CD8-positive, alpha-beta memory T cell (primary cell): ENCODE measurements at regions not wholly inside any gene's neighbourhood (a gene's known extent, or its start where the extent isn't known, plus 50 kb on each side); places are given as distances from the start of the nearest gene placed in this dataset.

Experiments
- CTCF ChIA-PET: fragments of 350-600 bp; sonication (Branson Sonifier 250); formaldehyde crosslinking; loops from one replicate; lab custom pipeline; 2021; ENCODE audit warnings: antibody characterized with exemption; lab: Charles Lee
- POLR2A ChIA-PET: fragments of 350-600 bp; sonication (Branson Sonifier 250); formaldehyde crosslinking; loops from one replicate; lab custom pipeline; 2021; ENCODE audit warnings: antibody characterized with exemption; lab: Charles Lee
- DNase-seq, 5 donors: peaks; one replicate each; pipeline versions ENCODE4 v3.0.0 to v3.0.0-alpha.2; 2020 to 2022; ENCODE audit warnings: mixed read lengths in 1 of 5
- H3K27ac ChIP-seq: one replicate; pipeline ENCODE4 v1.7.0; 2013; ENCODE audit warnings: low read depth, mild to moderate bottlenecking, low read length, moderate library complexity
- H3K27me3 ChIP-seq: 2 replicates; pipeline ENCODE4 v1.7.0; 2013; ENCODE audit warnings: low read length, mild to moderate bottlenecking; ENCODE audit not compliant: insufficient read depth, poor library complexity, severe bottlenecking
- H3K36me3 ChIP-seq: 2 replicates; pipeline ENCODE4 v1.7.0; 2013; ENCODE audit warnings: mild to moderate bottlenecking, low read length, moderate library complexity; ENCODE audit not compliant: insufficient read depth
- H3K4me1 ChIP-seq: 2 replicates; pipeline ENCODE4 v1.7.0; 2013; ENCODE audit warnings: mild to moderate bottlenecking, low read length, moderate library complexity; ENCODE audit not compliant: insufficient read depth
- H3K4me3 ChIP-seq: 2 replicates; pipeline ENCODE4 v1.7.0; 2013; ENCODE audit warnings: mild to moderate bottlenecking, low read length
- H3K9me3 ChIP-seq: 2 replicates; pipeline ENCODE4 v1.7.0; 2013; ENCODE audit warnings: mild to moderate bottlenecking, low read length
- H3K27ac Mint-ChIP-seq, 8 donors: one replicate each; pipeline ENCODE4 v1.8.0; 2020 to 2021; ENCODE audit warnings: mixed read lengths in 8 of 8, mild to moderate bottlenecking in 6 of 8, inconsistent platforms in 3 of 8, moderate library complexity in 3 of 8
- H3K27me3 Mint-ChIP-seq, 2 donors: one replicate each; pipeline ENCODE4 v1.8.0; 2020 to 2021; ENCODE audit warnings: mixed read lengths in 2 of 2, mild to moderate bottlenecking in 1 of 2, moderate library complexity in 1 of 2
- H3K36me3 Mint-ChIP-seq, 3 donors: one replicate each; pipeline ENCODE4 v1.8.0; 2020 to 2021; ENCODE audit warnings: mixed read lengths in 3 of 3, inconsistent platforms in 1 of 3, mild to moderate bottlenecking in 1 of 3
- H3K4me1 Mint-ChIP-seq, 3 donors: one replicate each; pipeline ENCODE4 v1.8.0; 2020 to 2021; ENCODE audit warnings: mixed read lengths in 3 of 3, inconsistent platforms in 1 of 3, mild to moderate bottlenecking in 1 of 3
- H3K4me3 Mint-ChIP-seq, 7 donors: one replicate each; pipeline ENCODE4 v1.8.0; 2020 to 2021; ENCODE audit warnings: mixed read lengths in 7 of 7, mild to moderate bottlenecking in 6 of 7, moderate library complexity in 4 of 7, inconsistent platforms in 2 of 7
- H3K9me3 Mint-ChIP-seq, 5 donors: one replicate each; pipeline ENCODE4 v1.8.0; 2020 to 2022; ENCODE audit warnings: mixed read lengths in 5 of 5, mild to moderate bottlenecking in 3 of 5, moderate library complexity in 2 of 5, inconsistent platforms in 1 of 5

DNA sequence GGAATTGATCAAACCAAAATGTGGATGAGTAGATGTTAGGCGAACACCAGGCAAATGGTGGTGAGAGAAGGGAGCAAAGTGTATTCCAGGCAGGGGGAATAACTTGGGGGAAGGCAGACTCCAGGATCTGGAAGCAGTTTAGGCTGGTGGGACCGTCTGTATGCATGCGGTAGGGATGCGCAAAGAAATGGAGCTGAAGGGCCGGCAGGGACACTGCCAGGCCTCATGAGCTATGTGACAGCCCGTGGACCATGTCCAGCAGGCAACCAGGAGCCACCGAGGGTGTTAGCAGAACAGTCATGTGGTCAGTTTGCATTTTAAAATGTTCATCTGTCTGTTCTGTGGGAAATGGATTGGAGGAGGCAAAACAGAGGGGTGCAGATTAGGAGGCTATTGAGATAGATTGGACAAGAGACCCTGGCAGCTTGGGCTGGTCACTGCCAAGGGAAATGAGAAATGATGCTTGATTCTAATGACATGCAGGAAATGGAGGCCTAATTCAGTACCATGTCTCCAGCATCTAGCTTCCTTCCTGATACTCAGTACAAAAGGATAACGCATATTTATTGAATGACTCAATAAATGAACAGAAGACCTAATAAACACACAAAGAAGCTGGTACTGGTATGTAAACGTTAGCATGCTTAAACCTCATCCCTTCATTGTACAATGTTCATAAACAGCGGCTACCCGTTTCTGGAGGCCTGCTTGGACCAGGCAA, 412.4 kb downstream of the BUD13 start:
- Mint-ChIP-seq H3K27me3 (peaks cover 8 to 14% of the 10 kb centered on the region in 2 donors), H3K9me3 (peaks cover 0 to 6% (median 0%) of the 10 kb centered on the region in 5 donors), H3K4me1 (no peaks in the 10 kb centered on the region), H3K4me3 (no peak overlapping the region), H3K36me3 (no peaks in the 10 kb centered on the region), H3K27ac (no peak overlapping the region)
- POLR2A ChIA-PET = no interaction called here
- Histone ChIP-seq H3K36me3 (no peaks in the 10 kb centered on the region), H3K27ac (no peak overlapping the region), H3K4me3 (no peak overlapping the region), H3K4me1 (no peaks in the 10 kb centered on the region), H3K9me3 (no peaks in the 10 kb centered on the region), H3K27me3 (no peaks in the 10 kb centered on the region)
- no peak for DNase-seq
- CTCF ChIA-PET = no interaction called here

DNA sequence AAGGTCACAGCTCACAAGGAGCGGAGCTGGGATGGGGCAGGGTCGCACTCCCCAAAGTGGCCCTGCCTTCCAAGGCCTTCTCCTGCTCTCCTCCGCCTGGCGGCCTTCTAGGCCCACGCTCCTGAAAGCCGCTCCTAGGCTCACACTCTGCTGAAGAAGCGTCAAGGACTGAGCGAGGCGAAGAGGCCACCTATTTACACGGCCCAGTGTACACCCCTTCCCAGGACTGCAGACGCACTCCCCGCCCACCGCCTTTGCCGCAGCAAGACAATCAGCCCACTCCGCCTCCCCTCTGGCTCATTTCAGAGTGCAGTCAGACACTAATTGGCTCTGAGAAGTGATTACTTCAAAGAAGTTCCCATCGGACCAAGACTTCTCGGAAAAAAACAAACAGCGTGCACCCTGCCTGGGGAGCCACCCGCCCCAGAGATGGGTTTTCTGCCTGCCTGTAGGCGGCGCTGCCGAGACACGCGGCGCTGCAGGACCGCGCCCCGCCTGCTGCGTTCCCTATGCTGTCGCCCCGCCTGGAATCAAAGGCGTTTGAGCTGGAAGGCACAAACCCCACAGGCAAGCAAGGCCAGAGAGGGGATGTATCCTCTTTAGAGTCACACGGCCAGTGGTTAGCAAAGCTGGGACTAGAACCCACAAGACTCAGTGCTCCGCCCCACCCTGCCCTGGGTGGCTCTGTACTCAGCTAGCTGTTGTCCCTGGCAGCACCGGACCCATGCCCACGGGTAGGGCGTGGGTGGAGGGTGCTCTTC, 414.8 kb downstream of the BUD13 start:
- Mint-ChIP-seq H3K27ac (no peak overlapping the region), H3K27me3 (peaks cover 8 to 14% of the 10 kb centered on the region in 2 donors), H3K4me3 (no peak overlapping the region), H3K36me3 (no peaks in the 10 kb centered on the region), H3K9me3 (peaks cover 0 to 6% (median 0%) of the 10 kb centered on the region in 5 donors), H3K4me1 (no peaks in the 10 kb centered on the region)
- ChIA-PET POLR2A (no interaction called here), CTCF (no interaction called here)
- Histone ChIP-seq H3K27me3 (no peaks in the 10 kb centered on the region), H3K4me1 (no peaks in the 10 kb centered on the region), H3K27ac (no peak overlapping the region), H3K36me3 (no peaks in the 10 kb centered on the region), H3K9me3 (no peaks in the 10 kb centered on the region), H3K4me3 (no peak overlapping the region)
- no peak for DNase-seq

DNA sequence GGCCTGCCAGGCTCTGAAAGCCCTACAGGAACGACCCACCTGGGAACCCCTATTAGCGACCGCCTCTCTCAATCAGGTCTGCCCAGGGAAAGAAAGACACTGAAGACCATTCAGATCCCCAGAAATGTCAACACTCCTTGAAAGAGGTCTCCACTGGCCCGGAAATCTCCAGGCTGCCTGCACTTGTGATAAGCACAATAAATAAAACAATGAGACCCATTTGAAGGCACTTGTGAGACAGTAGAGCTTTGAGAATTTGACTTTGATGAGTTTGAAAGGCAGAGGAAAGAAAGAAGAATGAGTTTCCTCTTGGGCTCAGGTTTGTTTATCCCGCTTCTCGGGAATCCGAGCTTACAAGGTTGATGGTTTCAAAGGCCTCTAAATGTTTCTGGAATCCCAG, 416.3 kb downstream of the BUD13 start:
- H3K4me1 ChIP-seq = no peaks in the 10 kb centered on the region
- ChIA-PET POLR2A (no interaction called here), CTCF (no interaction called here)
- H3K9me3 ChIP-seq = no peaks in the 10 kb centered on the region
- H3K27me3 ChIP-seq = no peaks in the 10 kb centered on the region
- Mint-ChIP-seq H3K9me3 (peaks cover 0 to 6% (median 0%) of the 10 kb centered on the region in 5 donors), H3K4me1 (no peaks in the 10 kb centered on the region), H3K4me3 (no peak overlapping the region), H3K27ac (no peak overlapping the region), H3K27me3 (peaks cover 8 to 14% of the 10 kb centered on the region in 2 donors), H3K36me3 (no peaks in the 10 kb centered on the region)
- no peak for DNase-seq
- no peaks in the 10 kb centered on the region for H3K36me3 ChIP-seq
- no peak overlapping the region for H3K4me3 ChIP-seq
- no peak overlapping the region for H3K27ac ChIP-seq

DNA sequence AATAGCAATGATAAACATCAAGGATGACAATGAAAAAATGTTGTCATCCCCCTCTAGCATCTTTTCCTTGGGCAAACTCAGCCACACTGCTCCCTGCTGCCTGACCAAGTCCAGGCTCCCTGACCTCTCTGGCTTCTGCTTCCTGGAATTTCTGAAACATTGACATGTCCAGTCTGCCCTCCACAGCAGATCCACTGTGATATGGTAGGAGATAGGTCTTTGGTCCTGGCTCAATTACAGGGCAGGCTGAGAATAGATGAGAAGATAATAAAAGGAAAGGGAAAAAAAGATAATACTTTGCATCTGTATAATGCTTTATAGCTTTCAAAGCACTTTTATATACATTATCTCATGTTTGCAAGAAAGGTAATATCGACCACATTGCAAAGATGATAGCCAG, 417.7 kb downstream of the BUD13 start:
- H3K9me3 Mint-ChIP-seq = peaks cover 0 to 3% (median 0%) of the 10 kb centered on the region in 5 donors
- H3K27me3 ChIP-seq = no peaks in the 10 kb centered on the region
- H3K27ac ChIP-seq = no peak overlapping the region
- no peaks in the 10 kb centered on the region for H3K9me3 ChIP-seq
- no peaks in the 10 kb centered on the region for H3K4me1 Mint-ChIP-seq
- no peak overlapping the region for H3K4me3 Mint-ChIP-seq
- CTCF ChIA-PET = no interaction called here
- no peaks in the 10 kb centered on the region for H3K4me1 ChIP-seq
- no peaks in the 10 kb centered on the region for H3K36me3 ChIP-seq
- H3K36me3 Mint-ChIP-seq = no peaks in the 10 kb centered on the region
- POLR2A ChIA-PET = no interaction called here
- no peak overlapping the region for H3K27ac Mint-ChIP-seq
- no peak for DNase-seq
- no peak overlapping the region for H3K4me3 ChIP-seq
- H3K27me3 Mint-ChIP-seq = peaks cover 7 to 10% of the 10 kb centered on the region in 2 donors

DNA sequence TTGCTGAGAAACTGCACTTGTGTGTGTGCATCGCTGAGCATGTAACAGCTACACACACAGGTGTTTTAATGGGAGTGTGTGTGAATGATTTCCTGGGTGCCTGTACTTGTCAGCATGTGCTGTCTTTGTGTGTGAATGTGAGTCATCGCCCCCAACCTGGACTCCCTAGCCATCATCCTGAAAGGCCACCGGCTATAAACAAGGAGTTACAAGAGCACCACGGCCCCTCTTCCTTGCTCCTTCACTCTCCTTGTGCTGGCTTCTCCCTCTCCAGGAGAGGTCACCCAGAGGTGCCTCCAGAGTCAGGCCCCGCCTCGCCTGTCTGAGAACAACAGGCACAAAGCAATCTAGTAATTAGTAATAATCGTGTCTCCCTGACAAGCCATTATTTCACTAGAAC, 419.2 kb downstream of the BUD13 start:
- POLR2A ChIA-PET = no interaction called here
- H3K4me3 Mint-ChIP-seq = no peak overlapping the region
- H3K36me3 Mint-ChIP-seq = no peaks in the 10 kb centered on the region
- peaks cover 5% of the 10 kb centered on the region in 2 donors for H3K27me3 Mint-ChIP-seq
- H3K4me1 Mint-ChIP-seq = no peaks in the 10 kb centered on the region
- H3K36me3 ChIP-seq = no peaks in the 10 kb centered on the region
- no peaks in the 10 kb centered on the region for H3K9me3 ChIP-seq
- no peak overlapping the region for H3K27ac Mint-ChIP-seq
- CTCF ChIA-PET = no interaction called here
- H3K27ac ChIP-seq = no peak overlapping the region
- no peak for DNase-seq
- H3K27me3 ChIP-seq = no peaks in the 10 kb centered on the region
- no peak overlapping the region for H3K4me3 ChIP-seq
- H3K9me3 Mint-ChIP-seq = no peaks in the 10 kb centered on the region
- no peaks in the 10 kb centered on the region for H3K4me1 ChIP-seq

DNA sequence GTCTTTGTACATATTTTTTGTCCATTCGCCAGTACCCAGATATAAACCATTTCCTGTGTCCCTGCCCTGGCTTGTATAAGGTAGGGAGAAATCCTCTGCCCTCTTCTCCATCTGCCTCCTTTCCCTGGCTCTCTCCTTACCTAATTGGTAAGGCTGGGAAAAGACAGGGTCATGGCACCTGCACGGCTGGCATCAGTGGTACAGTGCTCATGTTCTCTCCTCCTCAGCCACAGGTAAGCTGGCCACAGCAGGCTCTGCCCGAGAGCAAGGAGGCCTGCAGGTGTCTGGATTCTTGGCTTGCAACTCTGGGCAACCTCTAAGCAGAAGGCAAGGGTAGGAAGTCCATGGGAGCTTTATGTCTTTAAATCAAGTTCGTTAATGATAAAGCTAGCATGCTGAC, 419.9 kb downstream of the BUD13 start:
- H3K27me3 Mint-ChIP-seq = peaks cover 5% of the 10 kb centered on the region in 2 donors
- POLR2A ChIA-PET = no interaction called here
- no peaks in the 10 kb centered on the region for H3K4me1 Mint-ChIP-seq
- no peaks in the 10 kb centered on the region for H3K36me3 ChIP-seq
- no peak for DNase-seq
- no peak overlapping the region for H3K4me3 Mint-ChIP-seq
- CTCF ChIA-PET = no interaction called here
- no peaks in the 10 kb centered on the region for H3K4me1 ChIP-seq
- H3K36me3 Mint-ChIP-seq = no peaks in the 10 kb centered on the region
- no peak overlapping the region for H3K27ac Mint-ChIP-seq
- H3K9me3 Mint-ChIP-seq = peaks cover 0 to 2% (median 0%) of the 10 kb centered on the region in 5 donors
- H3K4me3 ChIP-seq = no peak overlapping the region
- H3K9me3 ChIP-seq = no peaks in the 10 kb centered on the region
- no peaks in the 10 kb centered on the region for H3K27me3 ChIP-seq
- no peak overlapping the region for H3K27ac ChIP-seq

DNA sequence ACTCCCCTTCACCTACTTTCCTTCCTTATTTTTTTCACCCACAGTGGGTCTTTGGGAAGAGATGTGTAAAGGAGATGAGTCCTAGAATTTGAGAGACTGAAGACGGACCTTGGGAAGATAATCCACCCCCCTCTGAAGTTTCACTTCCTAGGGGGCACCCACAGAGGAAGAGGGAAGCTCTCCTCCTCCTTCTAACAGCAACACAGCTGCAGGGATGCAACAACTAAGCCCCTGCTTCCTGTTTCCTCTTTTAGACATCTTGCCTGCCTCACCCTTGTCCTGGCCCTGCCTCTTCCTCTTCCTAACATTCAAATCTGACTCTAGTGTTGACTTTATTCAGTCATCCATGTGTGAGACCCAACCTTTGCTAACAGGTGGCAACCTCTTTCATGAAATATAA, 424.6 kb downstream of the BUD13 start:
- no peak overlapping the region for H3K4me3 Mint-ChIP-seq
- Histone ChIP-seq H3K9me3 (no peaks in the 10 kb centered on the region), H3K27me3 (no peaks in the 10 kb centered on the region), H3K36me3 (no peaks in the 10 kb centered on the region), H3K4me1 (no peaks in the 10 kb centered on the region), H3K4me3 (no peak overlapping the region), H3K27ac (no peak overlapping the region)
- no peaks in the 10 kb centered on the region for H3K36me3 Mint-ChIP-seq
- ChIA-PET CTCF (no interaction called here), POLR2A (no interaction called here)
- H3K27me3 Mint-ChIP-seq = no peaks in the 10 kb centered on the region
- H3K27ac Mint-ChIP-seq = no peak overlapping the region
- no peaks in the 10 kb centered on the region for H3K4me1 Mint-ChIP-seq
- DNase-seq = no peak
- peaks cover 0 to 5% (median 2%) of the 10 kb centered on the region in 5 donors for H3K9me3 Mint-ChIP-seq

DNA sequence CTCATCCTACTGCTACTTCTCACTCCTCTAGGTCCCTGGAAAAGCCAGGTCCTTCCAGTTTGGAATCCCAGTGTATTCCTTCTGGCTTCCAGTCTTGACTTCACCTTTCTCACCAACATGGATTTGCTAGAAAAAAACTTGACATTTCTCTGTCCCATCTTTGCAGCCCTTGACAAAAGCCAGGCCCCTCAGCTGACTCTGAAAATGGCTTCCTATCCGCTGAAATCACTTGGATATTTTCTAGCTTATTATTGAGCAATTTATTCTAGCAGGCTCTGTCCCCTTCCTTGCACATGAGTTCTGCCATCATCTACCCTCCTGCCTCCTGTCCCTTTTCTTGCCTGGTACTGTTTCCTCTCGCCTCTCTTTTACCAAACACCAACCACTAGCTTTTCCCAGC, 427.2 kb downstream of the BUD13 start:
- CTCF ChIA-PET = interaction anchor here (0.6 kb wide), 1 partner anchor 474 kb away, joined by 3 read pairs; no protein-coding TSS in a partner anchor
- Mint-ChIP-seq H3K9me3 (peaks cover 0 to 5% (median 2%) of the 10 kb centered on the region in 5 donors), H3K4me3 (no peak overlapping the region), H3K27ac (no peak overlapping the region), H3K36me3 (no peaks in the 10 kb centered on the region), H3K27me3 (no peaks in the 10 kb centered on the region), H3K4me1 (no peaks in the 10 kb centered on the region)
- Histone ChIP-seq H3K27me3 (no peaks in the 10 kb centered on the region), H3K27ac (no peak overlapping the region), H3K9me3 (no peaks in the 10 kb centered on the region), H3K4me3 (no peak overlapping the region), H3K36me3 (no peaks in the 10 kb centered on the region), H3K4me1 (no peaks in the 10 kb centered on the region)
- POLR2A ChIA-PET = no interaction called here
- DNase-seq = no peak
